ENCODE measurements at regions not wholly inside any gene's neighbourhood (a gene's known extent, or its start where the extent isn't known, plus 50 kb on each side); places are given as distances from the start of the nearest gene placed in this dataset.

GRCh38 chr11:27857014-27857413, 156.8 kb upstream of the BDNF start:
- DNase-seq, result no peak

- DNase-seq, result no peak
These were observed 148.2 kb upstream of the BDNF start for GRCh38 chr11:27848423-27848822.

DNA sequence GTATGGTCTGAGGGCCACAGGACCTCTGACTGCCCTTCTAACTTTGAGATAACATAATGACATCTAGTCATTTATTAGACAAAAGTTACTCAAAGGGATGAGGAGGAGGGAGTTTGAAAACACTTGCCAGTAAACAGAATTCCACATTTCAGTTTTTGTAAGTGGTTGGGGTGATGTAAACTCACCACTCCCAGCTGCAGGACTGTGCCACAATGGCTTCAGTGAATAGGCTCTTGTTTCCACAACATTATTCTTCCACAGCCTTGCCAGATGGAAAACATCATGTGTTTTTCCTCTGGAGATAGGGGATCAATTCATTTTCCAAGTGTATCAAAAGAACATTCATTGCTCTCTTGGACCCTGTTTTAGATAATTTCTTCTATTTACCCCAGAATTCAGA, 147.2 kb upstream of the BDNF start:
- DNase-seq, result no peak

DNA sequence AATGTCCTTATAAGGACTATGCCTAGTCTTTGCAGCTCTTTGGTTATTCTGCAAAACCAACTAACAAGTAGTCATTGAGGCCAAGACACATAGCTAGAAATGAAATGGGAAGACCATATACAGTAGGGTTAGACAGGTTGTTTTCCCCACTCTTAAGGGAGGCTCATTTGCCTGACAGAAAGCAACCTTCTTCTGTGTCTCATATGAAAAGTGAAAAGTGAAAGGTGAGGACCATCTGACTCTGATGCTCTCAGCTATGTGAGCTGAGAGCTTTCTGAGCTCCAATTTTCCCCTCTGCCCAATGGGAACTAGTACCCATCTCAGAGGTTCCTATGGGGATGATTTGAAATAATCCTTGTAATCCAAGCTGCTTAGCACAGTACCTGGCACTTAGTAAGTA, 142.0 kb upstream of the BDNF start:
- DNase-seq, result no peak

GRCh38 chr11:27841023-27841422, 140.8 kb upstream of the BDNF start:
- no peak for DNase-seq

- DNase-seq, result peak in 1 of 2 experiments; percentile 3
These were observed 139.1 kb upstream of the BDNF start for GRCh38 chr11:27839226-27839913.

DNA sequence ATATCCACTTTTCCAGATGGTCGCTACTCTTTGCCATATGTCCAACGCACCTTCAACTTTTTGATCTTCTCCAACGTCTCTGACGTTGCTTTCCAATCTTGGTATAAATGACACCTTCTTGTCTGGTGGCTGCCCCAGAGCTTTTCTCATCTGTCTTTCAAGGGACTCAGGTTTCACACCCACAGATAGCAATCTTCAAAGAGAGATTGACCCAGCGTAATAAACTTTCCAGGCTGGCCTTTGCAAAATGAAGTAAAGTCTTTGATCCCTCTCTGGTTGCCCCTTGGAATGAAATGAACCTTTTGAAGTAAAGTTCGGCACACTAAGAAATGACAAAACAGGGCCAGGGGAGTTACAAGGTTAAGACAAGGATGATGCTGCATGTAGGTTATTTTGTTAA, 138.4 kb upstream of the BDNF start:
- no peak for DNase-seq

DNA sequence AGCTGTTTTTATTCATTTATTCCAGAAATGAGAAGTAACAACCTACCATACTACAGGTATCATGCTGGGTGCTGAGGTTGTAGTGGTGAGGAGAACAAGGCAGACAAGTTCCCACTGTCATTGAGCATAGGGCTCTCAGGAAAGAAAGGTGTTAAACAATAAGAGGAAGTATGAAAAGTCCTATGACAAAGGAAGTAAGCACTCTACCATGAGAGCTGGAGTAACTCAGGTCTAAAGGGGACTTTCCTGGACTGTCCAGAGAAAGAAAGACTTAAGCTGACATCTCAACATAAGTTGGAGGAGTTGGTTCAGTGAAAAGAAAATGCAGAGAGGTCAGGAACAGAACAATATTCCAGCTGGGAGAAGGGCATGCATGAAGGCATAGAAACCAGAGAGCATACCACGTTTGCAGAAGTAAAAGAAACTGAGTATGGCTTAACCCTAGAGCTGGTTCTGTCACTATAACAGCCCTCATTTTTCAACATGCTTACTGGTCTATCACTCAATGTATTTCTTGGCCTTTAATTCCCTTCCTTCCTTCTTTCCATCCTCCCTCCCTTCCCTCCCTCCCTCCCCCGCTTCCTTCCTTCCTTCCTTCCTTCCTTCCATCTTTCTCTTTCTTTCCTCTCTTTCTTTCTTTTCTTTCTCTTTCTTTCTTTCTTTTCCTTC, 137.8 kb upstream of the BDNF start:
- no peak for DNase-seq

DNA sequence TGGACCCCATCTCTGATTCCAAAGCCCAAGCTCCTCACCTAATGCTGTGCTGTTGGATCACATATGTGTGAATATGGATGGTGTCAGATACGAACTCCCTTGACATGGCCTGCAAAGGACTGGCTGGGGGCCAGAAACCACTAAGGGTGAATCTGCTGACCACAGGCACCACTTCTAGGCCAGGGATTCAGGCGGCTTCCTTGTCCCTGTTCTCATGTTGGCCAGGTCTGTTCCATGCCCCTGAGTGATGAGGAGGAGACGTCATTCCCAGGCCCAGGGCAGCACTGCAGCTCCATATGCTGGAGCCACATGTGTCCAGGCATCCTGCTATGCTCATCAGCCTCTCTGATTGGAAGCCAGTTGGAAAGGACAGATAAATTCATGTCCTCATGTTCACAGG, 130.0 kb upstream of the BDNF start:
- DNase-seq, result no peak

DNA sequence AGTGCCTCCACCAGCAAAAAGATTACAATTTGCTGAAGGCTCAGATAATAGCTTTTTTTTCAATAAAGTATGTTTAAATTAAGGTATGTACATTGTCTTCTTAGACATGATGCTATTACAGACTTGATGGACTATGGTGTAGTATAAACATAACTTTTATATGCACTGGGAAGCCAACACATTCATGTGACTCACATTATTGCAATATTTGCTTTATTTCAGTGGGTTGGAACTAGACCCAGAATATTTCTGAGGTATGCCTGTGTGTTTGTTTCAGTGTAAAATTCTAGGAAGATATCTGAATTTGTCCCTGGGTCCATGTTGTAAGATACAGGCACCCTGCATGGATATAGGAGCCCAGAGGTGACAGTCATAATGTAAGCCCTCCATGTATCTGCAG, 120.0 kb upstream of the BDNF start:
- no peak for DNase-seq

DNA sequence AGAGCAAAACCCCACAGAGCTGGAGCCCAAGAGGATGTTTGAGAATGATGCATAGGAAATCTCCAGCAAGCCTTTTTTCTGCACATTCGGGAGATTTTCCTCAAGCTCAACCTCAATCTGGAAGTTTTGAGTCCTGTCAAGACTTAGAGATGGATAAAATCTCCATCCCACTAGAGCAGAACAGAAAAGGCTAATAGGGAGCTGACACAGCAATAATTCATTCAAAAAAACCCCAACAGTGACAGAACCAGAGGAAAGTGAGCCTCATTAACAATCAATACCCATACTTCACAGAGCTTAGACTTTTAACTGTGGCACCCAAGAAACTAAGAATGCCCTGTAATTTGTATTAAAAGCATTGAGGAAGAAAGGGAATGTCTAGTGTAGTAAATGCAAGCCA, 115.9 kb upstream of the BDNF start:
- DNase-seq, result no peak

DNA sequence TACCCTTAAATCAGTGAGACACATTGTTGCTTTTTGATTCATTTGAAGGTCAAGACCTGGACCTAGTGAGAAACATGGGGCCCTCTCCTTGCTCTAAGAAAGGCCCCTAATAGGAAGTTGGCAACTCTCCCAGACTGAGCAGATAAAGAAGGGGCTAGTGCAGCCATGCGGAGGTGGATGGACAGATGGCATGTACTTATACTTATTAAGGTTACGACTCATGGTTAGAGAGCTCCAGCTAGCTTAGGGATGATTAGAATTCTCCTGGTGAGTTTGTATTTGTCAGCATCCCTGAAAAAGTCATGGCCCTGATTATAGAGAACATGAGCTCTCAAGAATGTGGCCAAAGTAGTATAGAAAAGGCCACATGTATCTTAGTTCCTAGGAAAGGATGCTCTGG, 112.1 kb upstream of the BDNF start:
- no peak for DNase-seq

- DNase-seq, result no peak
These were observed 107.3 kb upstream of the BDNF start for GRCh38 chr11:27807596-27807995.

DNA sequence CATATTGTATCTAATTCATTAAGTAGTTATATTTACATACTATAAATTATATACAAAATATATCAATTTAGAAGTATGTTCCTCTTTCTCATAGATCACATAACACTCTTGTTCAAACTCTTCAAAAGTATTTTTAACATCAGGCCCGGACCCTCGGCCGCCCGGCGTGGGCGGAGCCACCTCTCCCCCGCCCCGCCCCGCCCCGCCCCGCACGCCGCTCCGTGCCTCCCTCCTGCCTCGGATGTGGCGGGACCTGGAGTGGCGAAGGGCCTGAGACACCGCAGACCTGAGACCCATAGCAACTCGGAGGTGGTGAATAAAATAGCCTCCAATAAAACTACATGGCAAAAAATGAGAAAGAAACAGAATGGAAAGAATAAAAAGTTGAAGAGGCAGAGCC, 105.9 kb upstream of the BDNF start:
- no peak for DNase-seq

GRCh38 chr11:27795955-27796861, 96.0 kb upstream of the BDNF start:
- peak; percentile 77 to 95 for DNase-seq

DNA sequence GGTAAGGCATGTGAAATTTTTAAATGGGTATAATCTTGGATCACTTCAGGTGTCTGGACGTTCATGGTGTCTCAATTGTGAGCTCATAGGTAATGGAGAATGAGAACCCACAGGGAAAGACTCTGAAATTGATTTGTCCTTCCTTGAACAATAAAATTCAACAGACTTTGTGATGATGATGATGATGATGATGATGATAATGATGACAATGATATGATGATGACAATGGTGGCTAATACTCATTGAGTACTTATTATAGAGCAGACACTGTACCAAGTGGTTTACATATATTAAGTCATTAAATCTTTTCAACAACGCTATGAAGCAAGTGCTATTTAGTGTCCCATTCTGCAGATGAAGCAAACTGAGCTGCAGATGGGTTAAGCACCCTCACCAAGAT, 86.6 kb upstream of the BDNF start:
- DNase-seq, result no peak

- DNase-seq, result no peak
These were observed 86.1 kb upstream of the BDNF start for GRCh38 chr11:27786331-27786730.

DNA sequence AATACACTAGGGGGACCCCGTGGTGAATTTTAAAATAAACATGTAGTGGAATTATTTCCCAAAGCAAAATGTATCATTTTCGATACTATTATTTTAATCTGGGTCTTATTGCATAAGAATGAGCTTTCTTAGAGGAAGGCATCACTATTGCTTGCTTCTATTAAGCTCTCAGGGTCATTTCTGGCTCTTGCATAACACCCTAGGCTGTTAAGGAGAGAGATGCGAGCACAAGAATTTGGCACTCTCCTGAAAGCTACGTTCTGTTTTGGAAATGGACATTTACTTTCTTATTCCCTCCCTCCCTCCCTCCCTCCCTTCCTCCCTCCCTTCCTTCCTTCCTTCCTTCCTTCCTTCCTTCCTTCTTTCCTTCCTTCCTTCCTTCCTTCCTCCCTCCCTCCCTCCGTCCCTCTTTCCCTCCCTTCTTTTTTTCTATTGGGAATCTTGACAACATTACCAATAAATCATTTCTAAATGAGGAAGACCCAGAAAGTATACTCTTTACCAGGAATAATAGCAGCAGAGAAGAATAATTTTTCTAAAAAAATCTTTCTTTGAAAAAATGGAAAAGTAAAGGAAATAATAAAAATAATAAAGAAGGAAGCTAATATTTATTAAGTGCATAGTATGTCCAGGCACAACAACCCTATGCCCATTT, 83.6 kb upstream of the BDNF start:
- DNase-seq, result no peak

GRCh38 chr11:27777033-27777432, 76.8 kb upstream of the BDNF start:
- no peak for DNase-seq

- DNase-seq, result no peak
These were observed 73.6 kb upstream of the BDNF start for GRCh38 chr11:27773884-27774283.

DNA sequence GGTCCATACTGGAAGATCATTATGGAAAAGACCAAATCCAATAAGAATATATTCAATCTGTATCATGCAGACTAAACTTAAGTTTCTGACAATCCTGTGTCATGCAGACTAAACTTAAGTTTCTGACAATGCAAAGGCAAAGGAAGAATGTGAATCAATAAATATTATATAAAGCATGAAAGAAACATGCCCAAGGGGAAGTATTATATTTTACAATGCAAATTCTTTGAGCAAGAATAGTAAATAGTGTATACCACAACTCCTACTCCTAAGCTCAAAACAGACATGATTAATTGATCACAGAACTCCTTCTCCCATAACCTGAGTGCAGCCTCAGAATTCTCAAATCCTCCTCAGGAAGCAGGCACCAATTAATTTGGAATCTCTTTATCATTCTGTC, 71.3 kb upstream of the BDNF start:
- DNase-seq, result no peak

GRCh38 chr11:27770576-27770975, 70.3 kb upstream of the BDNF start:
- no peak for DNase-seq

- DNase-seq, result no peak
These were observed 63.5 kb upstream of the BDNF start for GRCh38 chr11:27763736-27764135.
